OCI-LY7 (cell line): ENCODE measurements at regions not wholly inside any gene's neighbourhood (a gene's known extent, or its start where the extent isn't known, plus 50 kb on each side); places are given as distances from the start of the nearest gene placed in this dataset.

Experiments used
- BruUV-seq: library from RNA; stranded (reverse); fragments of 400-500 nt; replicated peaks from 2 replicates; lab custom pipeline; 2021; lab: Mats Ljungman, UMichigan
- CTCF ChIA-PET: fragments of 300-600 bp; sonication (Branson Sonifier 250); formaldehyde crosslinking; loops from one replicate; lab custom pipeline; 2022; ENCODE audit warnings: antibody characterized with exemption; ENCODE audit not compliant: unreplicated experiment; lab: Charles Lee
- POLR2A ChIA-PET: fragments of 300-600 bp; sonication (Branson Sonifier 250); formaldehyde crosslinking; loops from one replicate; lab custom pipeline; 2022; ENCODE audit warnings: antibody characterized with exemption; lab: Charles Lee
- DNase-seq: peaks from one replicate; pipeline ENCODE4 v3.0.0-alpha.2; 2015; ENCODE audit warnings: low spot score
- H2AFZ ChIP-seq: fragments of 200-600 bp; sonication (generic), shearing (Covaris generic); 2 replicates; pipeline ENCODE4 v1.6.1; 2014; ENCODE audit warnings: mild to moderate bottlenecking, antibody characterized with exemption, low read length, moderate library complexity
- H3K27ac ChIP-seq: fragments of 200-600 bp; sonication (generic); 2 replicates; pipeline ENCODE4 v1.5.1; 2014; ENCODE audit warnings: mixed run types, low read depth, mild to moderate bottlenecking, moderate library complexity, low read length, inconsistent platforms; ENCODE audit not compliant: poor library complexity, severe bottlenecking
- H3K36me3 ChIP-seq: fragments of 200-600 bp; sonication (generic); 2 replicates; pipeline ENCODE4 v1.6.1; 2014; ENCODE audit warnings: mild to moderate bottlenecking, antibody characterized with exemption, low read length, moderate library complexity, mixed read lengths; ENCODE audit not compliant: insufficient read depth
- H3K4me1 ChIP-seq: fragments of 200-600 bp; sonication (generic); 2 replicates; pipeline ENCODE4 v1.5.1; 2014; ENCODE audit warnings: mild to moderate bottlenecking, low read length; ENCODE audit not compliant: insufficient read depth, poor library complexity, severe bottlenecking
- H3K4me2 ChIP-seq: fragments of 200-600 bp; sonication (generic); 2 replicates; pipeline ENCODE4 v1.6.1; 2014; ENCODE audit warnings: mild to moderate bottlenecking, low read length
- H3K4me3 ChIP-seq: fragments of 200-600 bp; sonication (generic); 2 replicates; pipeline ENCODE4 v1.5.1; 2014; ENCODE audit warnings: mild to moderate bottlenecking, low read depth, low read length; ENCODE audit not compliant: poor library complexity, severe bottlenecking
- H3K79me2 ChIP-seq: fragments of 200-600 bp; sonication (generic); 2 replicates; pipeline ENCODE4 v1.6.1; 2016; ENCODE audit warnings: low read depth, mild to moderate bottlenecking, low read length, moderate library complexity, mixed read lengths; ENCODE audit not compliant: insufficient read depth
- H3K9me2 ChIP-seq: fragments of 200-600 bp; sonication (generic); 2 replicates; pipeline ENCODE4 v1.6.1; 2016; ENCODE audit warnings: mild to moderate bottlenecking, low read length, mixed read lengths; ENCODE audit not compliant: insufficient read depth
- H3K9me3 ChIP-seq: fragments of 200-600 bp; sonication (generic); 2 replicates; pipeline ENCODE4 v1.6.1; 2014; ENCODE audit warnings: mild to moderate bottlenecking, mixed run types, low read length, mixed read lengths
- H4K20me1 ChIP-seq: fragments of 200-600 bp; sonication (generic); 2 replicates; pipeline ENCODE4 v1.6.1; 2014; ENCODE audit warnings: mild to moderate bottlenecking, antibody characterized with exemption, low read length, moderate library complexity, mixed read lengths; ENCODE audit not compliant: insufficient read depth
- EZH2phosphoT487 ChIP-seq: fragments of 200-600 bp; sonication (generic); IDR thresholded peaks from 2 replicates; pipeline ENCODE4 v1.6.1; 2018; ENCODE audit warnings: low read depth, borderline replicate concordance, mild to moderate bottlenecking, mixed run types, antibody characterized with exemption, low read length, moderate library complexity, mixed read lengths
- intact Hi-C: fragments of 100-400 bp; cut with micrococcal nuclease; formaldehyde crosslinking; loops from one replicate; pipeline ENCODE4 v1.10.0; 2022; ENCODE audit not compliant: unreplicated experiment
- TF ChIP-seq, protein P1 (sequence below): fragments of 200-600 bp; sonication (generic); conservative IDR thresholded peaks from 2 replicates; pipeline ENCODE4 v1.5.1; 2014; ENCODE audit warnings: mild to moderate bottlenecking, antibody characterized with exemption, low read length, moderate library complexity, mixed read lengths

DNA sequence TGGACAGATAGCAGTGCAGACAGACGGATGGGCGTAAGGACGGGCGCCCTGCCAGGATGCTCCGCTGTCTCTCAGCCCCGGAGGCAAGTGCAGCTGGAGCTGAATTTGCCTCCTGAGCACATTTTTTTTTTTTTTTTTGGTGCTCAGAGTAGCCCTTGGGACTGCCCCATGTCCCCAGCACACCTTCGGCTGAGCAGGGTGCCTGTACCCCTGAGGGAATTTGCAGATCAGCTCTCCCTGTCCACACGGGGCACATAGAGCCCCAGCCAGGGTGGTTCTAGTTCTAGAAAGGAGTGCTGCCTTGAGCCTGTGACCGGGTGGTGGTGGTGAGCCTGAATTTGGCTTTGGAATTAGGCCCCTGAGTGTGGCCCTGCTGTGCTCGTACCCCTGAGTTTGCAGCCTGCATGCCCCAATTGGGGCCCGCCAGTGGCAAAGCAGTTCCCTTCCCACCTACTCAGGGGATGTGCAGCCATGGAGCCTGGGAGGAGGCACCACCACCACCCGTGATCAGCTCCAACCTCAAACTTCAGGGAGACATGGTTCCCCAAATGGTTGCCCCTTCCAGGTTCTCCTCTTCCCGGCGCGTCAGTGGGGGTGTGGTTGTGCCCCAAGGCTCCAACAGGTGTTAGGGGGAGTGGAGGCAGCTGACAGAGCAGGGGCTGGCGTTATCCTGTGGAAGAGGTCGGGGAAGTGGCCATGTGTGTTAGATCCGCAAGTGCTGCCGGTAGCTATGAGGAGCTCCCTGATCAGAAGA lies 1232.7 kb downstream of the BRD1 start:
- H3K9me2 ChIP-seq: no peaks in the 10 kb centered on the region
- CTCF ChIA-PET: no interaction called here
- H3K4me1 ChIP-seq: no peaks in the 10 kb centered on the region
- no peaks in the 10 kb centered on the region for H3K79me2 ChIP-seq
- TF ChIP-seq, protein P1, sequence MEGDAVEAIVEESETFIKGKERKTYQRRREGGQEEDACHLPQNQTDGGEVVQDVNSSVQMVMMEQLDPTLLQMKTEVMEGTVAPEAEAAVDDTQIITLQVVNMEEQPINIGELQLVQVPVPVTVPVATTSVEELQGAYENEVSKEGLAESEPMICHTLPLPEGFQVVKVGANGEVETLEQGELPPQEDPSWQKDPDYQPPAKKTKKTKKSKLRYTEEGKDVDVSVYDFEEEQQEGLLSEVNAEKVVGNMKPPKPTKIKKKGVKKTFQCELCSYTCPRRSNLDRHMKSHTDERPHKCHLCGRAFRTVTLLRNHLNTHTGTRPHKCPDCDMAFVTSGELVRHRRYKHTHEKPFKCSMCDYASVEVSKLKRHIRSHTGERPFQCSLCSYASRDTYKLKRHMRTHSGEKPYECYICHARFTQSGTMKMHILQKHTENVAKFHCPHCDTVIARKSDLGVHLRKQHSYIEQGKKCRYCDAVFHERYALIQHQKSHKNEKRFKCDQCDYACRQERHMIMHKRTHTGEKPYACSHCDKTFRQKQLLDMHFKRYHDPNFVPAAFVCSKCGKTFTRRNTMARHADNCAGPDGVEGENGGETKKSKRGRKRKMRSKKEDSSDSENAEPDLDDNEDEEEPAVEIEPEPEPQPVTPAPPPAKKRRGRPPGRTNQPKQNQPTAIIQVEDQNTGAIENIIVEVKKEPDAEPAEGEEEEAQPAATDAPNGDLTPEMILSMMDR: no peak
- no peak for TF ChIP-seq EZH2phosphoT487
- no peaks in the 10 kb centered on the region for H3K9me3 ChIP-seq
- no peak overlapping the region for H3K4me2 ChIP-seq
- intact Hi-C loops: no loop called here
- POLR2A ChIA-PET: no interaction called here
- no peak overlapping the region for H2AFZ ChIP-seq
- H4K20me1 ChIP-seq: no peaks in the 10 kb centered on the region
- H3K4me3 ChIP-seq: no peak overlapping the region
- no peaks in the 10 kb centered on the region for H3K36me3 ChIP-seq
- no TSS peak for BruUV-seq
- no peak for DNase-seq
- no peak overlapping the region for H3K27ac ChIP-seq

DNA sequence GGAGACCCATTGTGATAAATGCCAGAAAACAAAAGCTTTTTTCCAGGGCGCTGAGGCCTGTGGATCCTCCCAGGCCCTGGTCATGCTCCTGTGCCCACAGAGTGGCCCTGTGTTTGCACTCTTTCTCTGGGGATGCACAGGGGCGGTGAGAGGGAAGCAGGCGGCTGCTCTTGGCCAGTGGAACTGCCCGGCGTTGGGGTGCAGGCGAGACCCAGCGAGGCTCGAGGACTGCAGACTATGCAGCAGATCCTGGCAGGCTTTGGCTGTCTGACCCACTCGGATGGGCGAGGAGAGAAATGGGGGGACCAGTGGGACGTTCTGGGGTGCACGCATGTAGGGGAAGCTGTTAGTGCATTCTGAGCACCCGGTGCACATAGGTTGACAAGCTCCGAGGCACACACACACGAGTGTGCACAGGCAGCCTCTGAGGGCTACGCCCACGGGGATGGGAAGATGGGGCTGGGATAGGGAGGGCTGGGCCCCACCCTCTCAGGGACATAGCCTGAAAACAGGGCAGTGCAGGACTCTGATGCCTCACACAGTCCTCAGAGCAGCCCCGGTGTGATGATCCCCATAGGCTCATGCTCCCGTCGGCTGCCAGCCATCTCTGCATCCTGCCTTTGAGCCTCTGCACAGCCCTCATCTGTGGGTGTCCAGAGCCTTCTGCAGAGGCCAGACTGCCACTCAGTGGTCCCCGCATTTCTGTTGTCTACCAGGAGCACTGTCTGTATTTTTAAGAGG lies 1233.5 kb downstream of the BRD1 start:
- no peak overlapping the region for H3K4me3 ChIP-seq
- H3K27ac ChIP-seq: no peak overlapping the region
- H4K20me1 ChIP-seq: no peaks in the 10 kb centered on the region
- no peak overlapping the region for H2AFZ ChIP-seq
- DNase-seq: no peak
- no peaks in the 10 kb centered on the region for H3K9me2 ChIP-seq
- no peaks in the 10 kb centered on the region for H3K79me2 ChIP-seq
- ChIA-PET CTCF (no interaction called here), POLR2A (no interaction called here)
- no peaks in the 10 kb centered on the region for H3K36me3 ChIP-seq
- no peak overlapping the region for H3K4me2 ChIP-seq
- intact Hi-C loops: no loop called here
- no peaks in the 10 kb centered on the region for H3K9me3 ChIP-seq
- TF ChIP-seq EZH2phosphoT487: no peak
- TF ChIP-seq, protein P1: no peak
- H3K4me1 ChIP-seq: no peaks in the 10 kb centered on the region
- no TSS peak for BruUV-seq

DNA sequence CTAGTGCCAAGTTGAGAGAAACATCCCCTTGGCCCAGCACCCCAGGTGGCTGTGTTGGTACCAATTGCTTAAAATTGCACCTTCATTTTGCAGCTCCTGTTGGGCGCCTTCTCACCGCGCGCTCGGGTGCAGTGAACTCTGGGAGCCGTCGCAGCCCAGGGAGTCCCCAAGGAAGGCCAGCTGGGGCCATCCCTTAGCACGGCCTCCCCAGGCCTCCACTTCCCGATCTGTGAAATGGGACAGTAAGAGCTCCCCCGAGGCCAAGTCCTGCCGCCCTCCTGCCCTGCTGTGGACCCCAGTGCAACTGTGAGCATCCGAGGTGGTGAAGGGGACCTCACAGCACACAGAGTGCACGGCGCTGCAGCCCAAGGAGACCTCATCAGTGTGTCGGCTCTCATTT lies 1234.1 kb downstream of the BRD1 start:
- H3K4me1 ChIP-seq: no peaks in the 10 kb centered on the region
- H3K79me2 ChIP-seq: no peaks in the 10 kb centered on the region
- H3K9me3 ChIP-seq: no peaks in the 10 kb centered on the region
- no peak overlapping the region for H3K27ac ChIP-seq
- no peak for TF ChIP-seq EZH2phosphoT487
- TF ChIP-seq, protein P1: no peak
- CTCF ChIA-PET: no interaction called here
- intact Hi-C loops: no loop called here
- no peaks in the 10 kb centered on the region for H3K36me3 ChIP-seq
- POLR2A ChIA-PET: no interaction called here
- BruUV-seq: no TSS peak
- no peak overlapping the region for H2AFZ ChIP-seq
- no peak overlapping the region for H3K4me3 ChIP-seq
- H4K20me1 ChIP-seq: no peaks in the 10 kb centered on the region
- no peak for DNase-seq
- H3K4me2 ChIP-seq: no peak overlapping the region
- H3K9me2 ChIP-seq: no peaks in the 10 kb centered on the region
